ENCODE measurements at regions not wholly inside any gene's neighbourhood (a gene's known extent, or its start where the extent isn't known, plus 50 kb on each side); places are given as distances from the start of the nearest gene placed in this dataset.
"Not testable (repeated sequence)": the region's sequence is repeated elsewhere in the genome, so short reads cannot be mapped to it uniquely, and the experiment has no call there.

- not testable (repeated sequence) for DNase-seq
Observed at GRCh38 chr7:13631207-13632049, 358.0 kb downstream of the ETV1 start.

GRCh38 chr7:13633857-13634256 lies 355.6 kb downstream of the ETV1 start:
- DNase-seq: no peak

GRCh38 chr7:13639396-13639795 lies 350.1 kb downstream of the ETV1 start:
- DNase-seq: no peak

GRCh38 chr7:13641714-13642113 lies 347.8 kb downstream of the ETV1 start:
- no peak for DNase-seq

- no peak for DNase-seq
Observed at GRCh38 chr7:13651167-13651566, 338.3 kb downstream of the ETV1 start.

GRCh38 chr7:13656330-13656729 lies 333.1 kb downstream of the ETV1 start:
- DNase-seq: no peak

GRCh38 chr7:13673290-13673689 lies 316.2 kb downstream of the ETV1 start:
- DNase-seq: no peak

GRCh38 chr7:13682626-13683025 lies 306.8 kb downstream of the ETV1 start:
- no peak for DNase-seq

- no peak for DNase-seq
Observed at GRCh38 chr7:13687500-13687899, 302.0 kb downstream of the ETV1 start.

GRCh38 chr7:13692548-13692947 lies 296.9 kb downstream of the ETV1 start:
- no peak for DNase-seq

GRCh38 chr7:13702251-13702650 lies 287.2 kb downstream of the ETV1 start:
- no peak for DNase-seq

GRCh38 chr7:13708670-13709069 lies 280.8 kb downstream of the ETV1 start:
- no peak for DNase-seq

GRCh38 chr7:13713092-13713491 lies 276.4 kb downstream of the ETV1 start:
- no peak for DNase-seq

GRCh38 chr7:13715534-13715933 lies 273.9 kb downstream of the ETV1 start:
- no peak for DNase-seq

GRCh38 chr7:13717031-13717430 lies 272.4 kb downstream of the ETV1 start:
- no peak for DNase-seq

GRCh38 chr7:13724191-13724976 lies 265.1 kb downstream of the ETV1 start:
- DNase-seq: no peak

GRCh38 chr7:13724977-13725566 lies 264.4 kb downstream of the ETV1 start:
- no peak for DNase-seq

- no peak for DNase-seq
Observed at GRCh38 chr7:13725591-13725990, 263.9 kb downstream of the ETV1 start.

- DNase-seq: no peak
Observed at GRCh38 chr7:13727279-13727678, 262.2 kb downstream of the ETV1 start.

GRCh38 chr7:13727751-13728150 lies 261.7 kb downstream of the ETV1 start:
- DNase-seq: no peak

- not testable (repeated sequence) for DNase-seq
Observed at GRCh38 chr7:13728430-13728829, 261.0 kb downstream of the ETV1 start.

GRCh38 chr7:13731643-13732042 lies 257.8 kb downstream of the ETV1 start:
- DNase-seq: no peak

- DNase-seq: no peak
Observed at GRCh38 chr7:13737563-13737962, 251.9 kb downstream of the ETV1 start.

- DNase-seq: no peak
Observed at GRCh38 chr7:13742126-13742525, 247.3 kb downstream of the ETV1 start.
